Stimulated activated CD8-positive, alpha-beta memory T cell treated with anti-CD3 and anti-CD28 coated beads, Interleukin-4, amount 100 ng/mL, for 48 hours (primary cell): ENCODE measurements at regions not wholly inside any gene's neighbourhood (a gene's known extent, or its start where the extent isn't known, plus 50 kb on each side); places are given as distances from the start of the nearest gene placed in this dataset.

Experiments used
- DNase-seq: peaks from one replicate; pipeline ENCODE4 v3.0.0-alpha.2; 2020

DNA sequence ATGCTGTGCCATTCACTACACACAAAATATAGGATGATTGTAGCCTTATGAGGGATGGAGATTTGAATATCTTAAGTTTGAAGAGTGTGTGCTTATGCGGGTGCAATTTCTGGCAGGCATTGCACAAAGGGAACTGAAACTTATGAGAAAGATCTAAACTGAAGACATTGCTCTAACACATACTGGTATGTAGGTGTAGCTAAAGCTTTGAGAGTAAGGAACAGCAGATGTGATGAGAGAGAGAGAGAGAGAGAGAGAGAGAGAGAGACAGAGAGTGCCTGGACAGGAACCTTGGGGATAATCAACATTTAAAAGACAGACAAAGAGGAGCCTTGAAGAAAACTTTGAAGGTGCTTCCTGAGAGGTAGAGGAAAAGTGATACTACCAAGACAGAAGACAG lies 379.7 kb downstream of the SPRY1 start:
- DNase-seq, result no peak

- no peak for DNase-seq
Measured at GRCh38 chr4:123777373-123777772, 380.8 kb downstream of the SPRY1 start.

DNA sequence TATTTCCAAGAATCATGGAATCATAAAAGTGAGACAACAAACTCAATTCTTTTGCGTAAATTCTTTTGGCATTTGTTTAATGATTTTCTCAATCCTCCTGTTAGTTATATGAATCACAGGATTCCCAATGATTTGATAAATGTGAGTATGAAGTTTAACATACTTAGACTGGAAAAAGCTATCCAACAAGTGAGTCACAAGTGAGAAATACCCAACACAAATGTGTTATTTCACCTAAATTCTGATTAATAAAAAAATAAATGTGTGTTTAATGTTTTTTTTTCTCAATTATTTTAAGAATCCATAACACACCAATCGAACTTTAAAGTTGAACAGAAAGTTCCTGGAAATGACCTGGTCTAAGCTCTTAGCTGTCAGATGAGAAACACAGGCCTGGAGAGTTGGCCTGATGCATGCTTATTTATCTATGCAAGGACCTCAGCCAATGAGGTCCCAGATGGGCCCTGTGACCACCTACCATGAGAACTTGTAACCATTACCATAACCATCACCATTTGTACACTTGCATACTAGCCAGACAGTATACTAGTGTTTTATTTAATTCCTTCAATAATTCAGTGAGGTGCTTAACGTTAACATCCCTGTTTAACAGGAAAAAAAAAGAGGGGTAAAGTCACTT lies 386.7 kb downstream of the SPRY1 start:
- no peak for DNase-seq

DNA sequence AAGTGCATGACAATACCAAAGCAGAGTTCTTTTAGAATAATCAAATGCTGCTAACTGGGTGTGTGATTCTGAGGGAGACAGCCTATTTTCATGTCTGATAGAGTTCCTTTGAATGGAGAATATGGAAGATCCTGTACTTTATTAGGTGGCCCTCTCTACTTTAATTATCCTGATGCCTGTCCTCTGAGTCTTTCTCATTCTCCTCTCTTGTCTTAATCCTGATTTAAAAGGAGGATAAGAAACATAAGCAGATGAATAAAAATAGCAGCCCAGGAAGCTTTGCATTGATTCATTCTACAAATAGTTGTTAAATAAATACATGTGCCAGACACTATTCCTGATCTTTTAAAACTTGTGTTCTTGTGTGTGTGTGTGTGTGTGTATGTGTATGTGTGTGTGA lies 387.3 kb downstream of the SPRY1 start:
- no peak for DNase-seq

GRCh38 chr4:123784626-123785025 lies 388.0 kb downstream of the SPRY1 start:
- DNase-seq, result no peak

DNA sequence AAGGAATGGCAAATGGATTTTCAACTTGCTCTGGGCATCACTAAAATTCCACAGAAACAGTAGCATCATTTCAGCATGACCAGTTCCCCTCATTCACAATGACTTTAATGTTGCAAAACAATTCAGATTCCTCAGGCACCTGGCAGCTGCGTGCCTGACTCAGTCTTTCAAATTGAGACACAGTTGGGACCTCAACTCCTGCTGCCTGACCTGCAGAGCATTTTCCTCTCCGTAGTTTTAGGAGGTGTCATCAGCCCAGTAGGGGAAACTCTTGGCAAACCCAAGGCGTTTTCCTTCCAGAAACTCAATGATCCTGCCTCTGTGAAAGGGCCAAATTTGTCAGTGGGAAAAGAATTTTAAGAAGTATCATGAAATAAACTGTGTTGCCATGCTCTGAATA lies 388.9 kb downstream of the SPRY1 start:
- no peak for DNase-seq

DNA sequence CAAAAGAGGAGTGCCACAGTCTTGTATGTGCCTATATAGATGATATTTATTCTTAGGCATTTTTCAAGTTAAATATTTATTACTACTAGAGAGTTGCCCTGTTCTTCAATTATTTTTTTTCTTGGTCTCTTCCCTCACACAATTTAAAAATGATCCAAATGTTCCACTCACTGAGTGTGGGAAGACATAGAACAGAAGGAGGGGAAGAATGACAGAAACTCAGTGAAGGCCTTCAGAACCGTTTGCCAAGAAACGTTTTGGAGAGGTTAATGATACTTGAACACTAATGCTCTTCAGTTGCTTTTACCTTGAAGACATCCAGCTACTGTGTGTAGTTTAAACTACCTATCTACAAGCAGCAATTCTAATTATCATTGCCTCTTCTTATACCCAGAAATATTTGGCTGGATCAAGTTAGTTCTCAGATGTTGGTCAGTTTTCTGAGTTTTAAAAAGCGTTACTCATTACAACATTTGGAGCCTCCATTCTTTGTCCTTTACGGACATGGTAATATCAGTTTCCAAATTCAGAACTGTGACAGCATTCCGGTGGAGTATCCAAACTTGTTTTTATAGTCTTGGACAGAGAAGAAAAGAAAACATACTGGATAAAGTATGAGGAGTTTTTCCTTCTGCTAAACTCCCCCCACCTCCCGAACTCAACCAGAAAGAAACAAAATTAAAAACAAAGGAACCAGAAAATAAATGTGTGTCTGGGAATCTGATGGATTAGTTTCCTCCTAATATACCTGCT lies 389.7 kb downstream of the SPRY1 start:
- DNase-seq, result no peak

- no peak for DNase-seq
Measured at GRCh38 chr4:123786920-123787319, 390.3 kb downstream of the SPRY1 start.

- DNase-seq, result no peak
Measured at GRCh38 chr4:123787512-123788080, 391.0 kb downstream of the SPRY1 start.

- DNase-seq, result no peak
Measured at GRCh38 chr4:123788577-123788976, 392.0 kb downstream of the SPRY1 start.

GRCh38 chr4:123790681-123791080 lies 394.1 kb downstream of the SPRY1 start:
- DNase-seq, result no peak

DNA sequence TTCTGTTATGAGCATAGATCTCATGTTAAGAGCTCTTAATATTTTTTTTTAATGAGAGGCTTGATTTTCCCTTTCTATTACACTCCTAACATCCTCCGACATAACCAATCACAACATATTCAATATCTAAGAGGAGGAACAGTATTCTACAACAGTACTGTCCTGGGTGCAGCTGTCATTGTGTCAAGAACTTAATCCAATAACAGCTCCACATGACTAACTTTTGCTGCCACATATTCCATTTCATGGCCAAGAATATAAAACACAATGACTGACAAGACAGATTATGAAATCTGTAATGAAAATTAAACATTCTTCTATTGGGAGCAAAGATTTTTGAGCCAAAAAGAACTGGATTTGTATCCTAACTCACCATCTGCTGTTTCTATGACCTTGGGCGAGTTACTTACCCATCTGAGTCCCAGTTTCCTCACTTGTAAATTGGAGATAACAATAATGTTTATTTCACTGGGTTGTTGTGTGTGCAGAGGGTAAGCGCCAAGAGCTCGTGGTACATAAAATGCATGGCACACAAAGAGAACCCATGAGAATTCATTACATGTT lies 405.6 kb downstream of the SPRY1 start:
- DNase-seq, result no peak

- DNase-seq, result no peak
Measured at GRCh38 chr4:123802933-123803332, 406.3 kb downstream of the SPRY1 start.

GRCh38 chr4:123804196-123804721 lies 407.7 kb downstream of the SPRY1 start:
- DNase-seq, result no peak

DNA sequence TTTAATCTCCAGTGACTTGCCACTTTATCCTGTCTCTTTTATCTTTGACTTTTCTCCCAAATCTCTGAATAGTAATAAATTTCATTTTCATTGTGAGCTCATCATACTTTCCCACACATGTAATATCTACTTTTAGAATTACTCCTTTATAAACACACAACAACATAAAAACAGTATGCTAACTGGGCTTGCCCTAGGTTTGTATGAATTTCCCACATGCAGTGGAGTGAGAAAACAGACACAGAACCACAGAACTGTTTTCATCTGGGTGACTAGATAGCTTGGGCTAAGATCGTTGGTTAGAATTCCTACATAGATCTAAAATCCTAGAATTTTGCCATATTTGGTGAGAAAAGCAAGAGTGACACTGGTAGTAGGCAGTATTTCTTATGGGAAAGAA lies 409.5 kb downstream of the SPRY1 start:
- DNase-seq, result no peak

- no peak for DNase-seq
Measured at GRCh38 chr4:123807187-123807586, 410.6 kb downstream of the SPRY1 start.

DNA sequence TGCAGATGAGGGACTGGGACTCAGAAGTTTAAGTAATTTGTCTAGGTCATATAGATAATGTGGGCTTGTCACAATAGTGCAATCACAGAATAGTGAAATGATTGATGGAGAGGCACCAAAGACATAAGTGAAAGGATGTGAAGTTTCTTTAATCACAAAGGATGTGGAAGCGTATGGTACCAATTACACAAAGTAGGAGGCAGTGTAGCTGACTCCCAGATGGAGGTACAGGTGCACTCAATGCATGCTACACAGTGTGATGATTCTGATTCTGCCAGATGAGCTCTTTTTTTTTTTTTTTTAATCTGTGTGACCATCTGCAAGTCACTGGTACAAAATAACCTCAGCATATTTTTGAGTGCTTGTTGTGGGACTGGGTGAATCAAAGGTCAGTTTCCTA lies 411.3 kb downstream of the SPRY1 start:
- DNase-seq, result no peak

DNA sequence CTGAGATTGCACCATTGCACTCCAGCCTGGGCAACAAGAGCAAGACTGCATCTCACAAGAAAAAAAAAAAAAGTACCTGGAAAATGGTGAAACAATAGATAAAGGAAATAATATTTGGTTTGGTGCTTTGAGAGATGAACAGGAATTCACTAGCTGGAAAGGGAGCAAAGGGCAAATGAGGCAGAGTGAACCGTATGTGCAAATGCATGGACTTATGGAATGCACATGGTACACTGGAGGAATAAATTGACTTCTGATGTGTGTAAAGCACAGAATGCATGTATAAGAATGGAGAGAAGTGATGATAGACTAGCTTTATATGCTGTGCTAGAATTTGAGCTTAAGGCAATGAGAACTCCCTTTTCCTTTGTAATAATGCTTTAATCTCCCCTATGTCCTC lies 413.3 kb downstream of the SPRY1 start:
- DNase-seq, result no peak

DNA sequence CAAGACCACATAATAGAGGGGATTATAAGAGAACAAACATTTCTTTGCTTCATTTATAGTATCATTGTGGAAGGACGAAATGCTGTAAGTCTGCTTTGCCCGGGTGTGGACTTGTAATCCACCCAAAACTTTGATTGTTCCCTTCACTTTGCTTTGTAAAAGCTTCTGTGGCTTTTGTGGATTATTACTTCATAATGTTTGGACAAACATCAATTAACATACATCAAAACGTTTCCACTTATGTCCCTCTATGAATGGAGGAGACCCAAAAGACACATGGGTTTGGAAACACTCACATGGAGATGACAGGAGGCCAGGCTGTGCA lies 415.4 kb downstream of the SPRY1 start:
- DNase-seq, result no peak

GRCh38 chr4:123813901-123814300 lies 417.3 kb downstream of the SPRY1 start:
- no peak for DNase-seq

- DNase-seq, result no peak
Measured at GRCh38 chr4:123816462-123816861, 419.9 kb downstream of the SPRY1 start.

DNA sequence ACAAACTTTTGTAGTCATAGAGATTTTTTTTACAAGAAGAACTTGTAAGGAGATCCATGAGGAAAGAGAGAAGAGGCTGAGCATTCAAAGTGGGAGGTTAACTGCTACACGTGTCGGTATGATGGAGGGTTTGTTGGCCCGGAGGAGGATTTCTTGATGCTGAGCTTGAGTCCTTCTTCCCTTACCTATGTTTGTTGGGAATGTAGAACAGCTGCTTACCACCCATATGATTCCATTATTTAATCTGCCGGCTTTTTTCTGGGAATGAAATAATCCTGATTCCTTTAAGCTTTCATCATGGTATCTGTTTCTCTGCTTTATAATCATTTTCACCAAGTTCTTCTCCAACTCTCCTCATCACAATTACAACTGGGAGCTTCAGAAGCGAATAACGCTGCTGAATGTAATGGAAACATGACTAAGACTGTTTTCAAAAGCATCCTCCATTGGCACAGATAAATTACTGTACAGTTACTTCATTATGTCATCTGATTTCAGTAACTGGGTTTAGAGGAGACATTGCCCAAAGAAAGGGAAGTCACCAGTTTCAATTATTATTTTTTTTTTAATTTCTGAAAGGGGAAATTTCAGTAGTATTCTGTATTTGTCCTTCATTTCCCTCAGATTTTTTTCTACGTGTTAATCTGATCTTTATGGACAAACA lies 420.6 kb downstream of the SPRY1 start:
- no peak for DNase-seq

GRCh38 chr4:123819362-123820035 lies 422.9 kb downstream of the SPRY1 start:
- DNase-seq, result no peak
